Thyroid gland (tissue), 4 donors: ENCODE measurements at regions not wholly inside any gene's neighbourhood (a gene's known extent, or its start where the extent isn't known, plus 50 kb on each side); places are given as distances from the start of the nearest gene placed in this dataset.
A peak's percentile ranks its signal among the peaks of the same experiment; 100 is the strongest.

Source experiments
- DNase-seq, 2 donors: peaks; one replicate each; pipeline ENCODE4 v3.0.0-alpha.2; 2019
- H3K27ac ChIP-seq, 3 donors: fragments of 200-600 bp; sonication (generic); 1 replicate in 2 of 3; 2 replicates in 1 of 3; pipeline ENCODE4 v1.5.1; 2016 to 2019; ENCODE audit warnings: mild to moderate bottlenecking in 1 of 3, moderate library complexity in 1 of 3
- H3K27me3 ChIP-seq: fragments of 200-600 bp; sonication (generic); one replicate; pipeline ENCODE4 v1.5.1; 2019
- H3K36me3 ChIP-seq, 2 donors: fragments of 200-600 bp; sonication (generic); one replicate each; pipeline ENCODE4 v1.5.1; 2016 to 2019
- H3K4me1 ChIP-seq, 2 donors: fragments of 200-600 bp; sonication (generic); one replicate each; pipeline ENCODE4 v1.5.1; 2017 to 2019
- H3K4me3 ChIP-seq, 3 donors: fragments of 200-600 bp; sonication (generic); replicated peaks in 1 of 3; 1 replicate in 2 of 3; 2 replicates in 1 of 3; pipeline ENCODE4 v1.5.1; 2016; ENCODE audit warnings: mild to moderate bottlenecking in 1 of 3
- H3K9me3 ChIP-seq: fragments of 200-600 bp; sonication (generic); one replicate; pipeline ENCODE4 v1.5.1; 2017
- POLR2A ChIP-seq, 2 donors: fragments of 450-650 bp; IDR thresholded peaks; one replicate each; pipeline ENCODE4 v1.6.1; 2017; ENCODE audit warnings: antibody characterized with exemption in 2 of 2, mild to moderate bottlenecking in 2 of 2, moderate library complexity in 1 of 2
- WGBS, 2 donors: methylation state at CpG; one replicate each; pipeline ENCODE4 v1.1.5; 2017; 5-methylcytosine and 5-hydroxymethylcytosine counted together
- intact Hi-C: fragments of 100-400 bp; cut with DNase I; formaldehyde crosslinking; loops from one replicate; pipeline ENCODE4 v1.15.1; 2023
- TF ChIP-seq, protein P1 (sequence below), 6 experiments: fragments of 200-600 bp in 3 of 6; fragments of 450-650 bp in 3 of 6; sonication (generic) in 3 of 6; IDR thresholded peaks; one replicate each; pipeline ENCODE4 v1.5.1; 2016 to 2019; ENCODE audit warnings: antibody characterized with exemption in 6 of 6, mild to moderate bottlenecking in 2 of 6, inconsistent platforms in 1 of 6, moderate library complexity in 1 of 6

DNA sequence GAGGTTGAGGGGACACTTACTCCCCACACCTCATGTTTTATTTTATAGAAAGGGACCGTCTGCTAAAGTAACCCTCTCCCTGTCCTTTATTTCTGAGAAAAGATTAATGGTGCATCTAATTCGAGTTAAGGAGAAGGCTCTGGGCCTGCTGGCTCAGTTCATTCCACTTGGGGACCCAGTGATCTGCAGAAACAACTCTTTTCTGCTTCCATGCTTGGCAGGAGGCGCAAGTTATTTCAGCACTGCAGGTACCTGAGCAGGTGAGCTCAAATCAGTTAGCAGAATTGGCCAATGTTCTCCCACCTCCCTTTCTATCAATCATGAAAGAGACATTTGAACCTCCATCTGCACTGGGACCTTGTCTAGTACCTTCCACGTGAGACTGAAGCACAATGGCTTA is 396.1 kb downstream of the SFMBT2 start:
- no peak for TF ChIP-seq POLR2A (IDR thresholded peaks at IDR 0.05)
- TF ChIP-seq, protein P1, sequence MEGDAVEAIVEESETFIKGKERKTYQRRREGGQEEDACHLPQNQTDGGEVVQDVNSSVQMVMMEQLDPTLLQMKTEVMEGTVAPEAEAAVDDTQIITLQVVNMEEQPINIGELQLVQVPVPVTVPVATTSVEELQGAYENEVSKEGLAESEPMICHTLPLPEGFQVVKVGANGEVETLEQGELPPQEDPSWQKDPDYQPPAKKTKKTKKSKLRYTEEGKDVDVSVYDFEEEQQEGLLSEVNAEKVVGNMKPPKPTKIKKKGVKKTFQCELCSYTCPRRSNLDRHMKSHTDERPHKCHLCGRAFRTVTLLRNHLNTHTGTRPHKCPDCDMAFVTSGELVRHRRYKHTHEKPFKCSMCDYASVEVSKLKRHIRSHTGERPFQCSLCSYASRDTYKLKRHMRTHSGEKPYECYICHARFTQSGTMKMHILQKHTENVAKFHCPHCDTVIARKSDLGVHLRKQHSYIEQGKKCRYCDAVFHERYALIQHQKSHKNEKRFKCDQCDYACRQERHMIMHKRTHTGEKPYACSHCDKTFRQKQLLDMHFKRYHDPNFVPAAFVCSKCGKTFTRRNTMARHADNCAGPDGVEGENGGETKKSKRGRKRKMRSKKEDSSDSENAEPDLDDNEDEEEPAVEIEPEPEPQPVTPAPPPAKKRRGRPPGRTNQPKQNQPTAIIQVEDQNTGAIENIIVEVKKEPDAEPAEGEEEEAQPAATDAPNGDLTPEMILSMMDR (IDR thresholded peaks at IDR 0.05), result peak in 3 of 6 experiments; percentile 15 to 31 (median 26)

DNA sequence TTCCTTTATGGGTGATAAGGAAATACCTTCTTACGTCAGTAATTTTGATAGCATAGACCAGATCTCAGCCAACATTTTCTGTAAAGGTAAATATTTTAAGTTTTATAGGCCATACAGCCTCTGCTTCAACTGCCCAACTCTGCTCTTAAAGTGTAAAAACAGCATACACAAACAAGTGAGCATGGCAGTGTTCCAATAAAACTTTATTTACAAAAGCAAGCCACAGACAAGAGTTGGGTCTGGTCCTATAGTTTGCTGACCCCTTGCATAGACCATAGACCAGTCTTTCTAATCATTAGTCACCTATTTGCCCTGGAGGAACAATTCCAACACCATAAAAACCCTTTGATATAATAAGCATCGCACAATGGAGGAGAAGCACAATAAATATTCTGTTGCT is 398.8 kb downstream of the SFMBT2 start:
- 89 to 91% methylated on average over 2 of the region's 2 CpGs for WGBS, 2 donors
- H3K4me1 ChIP-seq, result peaks cover 5 to 7% of the 10 kb centered on the region in 2 donors
- no peak overlapping the region for H3K27ac ChIP-seq
- no peak overlapping the region for H3K4me3 ChIP-seq
- no peak for DNase-seq
- no peaks in the 10 kb centered on the region for H3K27me3 ChIP-seq
- no peaks in the 10 kb centered on the region for H3K9me3 ChIP-seq
- intact Hi-C loops, result no loop called here
- no peaks in the 10 kb centered on the region for H3K36me3 ChIP-seq
- TF ChIP-seq, protein P1 (IDR thresholded peaks at IDR 0.05), result no peak
- no peak for TF ChIP-seq POLR2A (IDR thresholded peaks at IDR 0.05)

More for the DNA sequence above, 396.1 kb downstream of the SFMBT2 start:
- Histone ChIP-seq H3K27me3 (no peaks in the 10 kb centered on the region), H3K4me1 (peaks cover 5 to 7% of the 10 kb centered on the region in 2 donors), H3K36me3 (no peaks in the 10 kb centered on the region), H3K4me3 (no peak overlapping the region), H3K27ac (no peak overlapping the region), H3K9me3 (no peaks in the 10 kb centered on the region)
- intact Hi-C loops, result no loop called here
- WGBS, 2 donors, result 25 to 37% methylated on average over 4 of the region's 4 CpGs
- DNase-seq, result peak; percentile 76 to 84

DNA sequence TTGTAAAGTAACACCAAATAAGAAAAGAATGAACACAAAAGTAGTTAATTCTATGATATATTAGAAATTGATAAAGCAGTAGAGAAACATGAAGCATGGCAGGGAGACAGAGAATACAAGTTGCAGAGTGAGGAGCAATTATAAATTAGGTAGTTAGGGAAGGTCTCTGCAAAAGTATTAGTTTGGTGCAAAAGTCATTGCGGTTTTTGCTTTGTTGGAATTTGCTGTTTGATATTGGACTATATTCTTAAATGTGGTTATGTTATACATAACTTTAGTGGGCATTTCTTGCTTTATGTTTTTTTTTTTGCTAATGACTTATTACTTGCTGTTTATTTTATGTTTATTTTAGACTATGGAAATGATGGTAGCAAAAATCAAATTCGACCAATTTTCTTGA is 402.2 kb downstream of the SFMBT2 start:
- no peaks in the 10 kb centered on the region for H3K27me3 ChIP-seq
- H3K4me1 ChIP-seq, result no peaks in the 10 kb centered on the region
- no peaks in the 10 kb centered on the region for H3K9me3 ChIP-seq
- no peak overlapping the region for H3K4me3 ChIP-seq
- TF ChIP-seq, protein P1 (IDR thresholded peaks at IDR 0.05), result no peak
- no peak for TF ChIP-seq POLR2A (IDR thresholded peaks at IDR 0.05)
- H3K36me3 ChIP-seq, result no peaks in the 10 kb centered on the region
- no peak for DNase-seq
- no peak overlapping the region for H3K27ac ChIP-seq
- WGBS, 2 donors, result 90 to 94% methylated on average over 2 of the region's 2 CpGs
- intact Hi-C loops, result no loop called here

DNA sequence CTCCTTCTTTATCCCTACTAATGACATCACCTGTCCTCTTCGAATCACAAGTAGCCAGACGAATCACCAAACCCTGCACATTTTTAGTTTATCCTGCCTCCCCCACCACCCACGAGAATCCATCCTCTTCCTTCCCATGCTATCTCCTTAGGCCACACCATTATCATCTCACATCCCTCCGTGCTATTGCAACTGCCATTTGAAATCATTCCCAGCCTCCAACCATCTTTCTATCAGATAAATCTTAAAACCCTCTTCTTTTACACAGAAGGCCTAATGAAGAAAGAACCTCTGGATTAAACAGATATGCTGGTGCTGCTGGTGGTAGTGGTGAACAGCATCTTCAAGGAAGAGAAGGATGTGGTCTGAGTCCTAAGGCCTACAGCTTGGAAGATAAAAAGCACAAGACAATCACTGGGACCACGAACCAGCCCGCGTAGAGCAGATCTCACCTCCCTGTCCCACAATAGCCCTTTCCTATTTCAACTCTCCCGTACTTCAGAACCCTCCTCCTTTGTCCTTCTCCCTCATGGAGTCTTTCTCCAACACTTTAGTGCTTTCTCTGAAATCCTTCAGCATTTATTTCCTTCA is 403.1 kb downstream of the SFMBT2 start:
- H3K4me3 ChIP-seq, result no peak overlapping the region
- no peaks in the 10 kb centered on the region for H3K9me3 ChIP-seq
- H3K4me1 ChIP-seq, result no peaks in the 10 kb centered on the region
- no peaks in the 10 kb centered on the region for H3K36me3 ChIP-seq
- no peak overlapping the region for H3K27ac ChIP-seq
- WGBS, 2 donors, result 89 to 95% methylated on average over 8 of the region's 8 CpGs
- DNase-seq, result no peak
- no peaks in the 10 kb centered on the region for H3K27me3 ChIP-seq
- intact Hi-C loops, result no loop called here
- TF ChIP-seq, protein P1 (IDR thresholded peaks at IDR 0.05), result no peak
- no peak for TF ChIP-seq POLR2A (IDR thresholded peaks at IDR 0.05)

DNA sequence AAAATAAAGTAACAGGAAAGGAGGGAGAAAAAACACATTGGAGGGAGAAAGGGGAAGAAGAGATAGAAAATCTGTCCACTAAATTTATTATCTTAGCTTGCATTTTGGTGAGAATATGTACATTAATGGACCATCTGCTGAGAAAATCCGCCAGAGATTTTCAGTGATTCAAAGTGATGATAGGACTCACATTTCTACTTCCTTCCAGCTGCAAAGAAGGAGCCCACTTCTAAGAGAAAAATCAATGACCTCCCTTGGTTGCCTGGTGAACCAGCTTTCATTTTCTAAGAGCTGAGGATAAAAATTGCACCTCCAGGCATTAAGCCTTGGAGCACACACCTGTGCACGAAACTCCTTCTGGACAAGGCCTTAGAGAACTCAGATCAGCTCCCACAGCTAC is 404.3 kb downstream of the SFMBT2 start:
- no peak overlapping the region for H3K27ac ChIP-seq
- H3K9me3 ChIP-seq, result no peaks in the 10 kb centered on the region
- no peaks in the 10 kb centered on the region for H3K4me1 ChIP-seq
- WGBS, 2 donors, result 75 to 83% methylated on average over 2 of the region's 2 CpGs
- intact Hi-C loops, result no loop called here
- no peaks in the 10 kb centered on the region for H3K36me3 ChIP-seq
- no peak for TF ChIP-seq POLR2A (IDR thresholded peaks at IDR 0.05)
- TF ChIP-seq, protein P1 (IDR thresholded peaks at IDR 0.05), result no peak
- no peak overlapping the region for H3K4me3 ChIP-seq
- no peak for DNase-seq
- no peaks in the 10 kb centered on the region for H3K27me3 ChIP-seq
